ENCODE measurements at regions not wholly inside any gene's neighbourhood (a gene's known extent, or its start where the extent isn't known, plus 50 kb on each side); places are given as distances from the start of the nearest gene placed in this dataset.

- H3K27ac ChIP-seq (ENCODE audit: low read depth, low read length), result no peak overlapping the region
- DNase-seq (ENCODE audit: low read depth, low spot score), result no peak
- ChIA-PET CTCF (no interaction called here), POLR2A (no interaction called here)
- no peaks in the 10 kb centered on the region; the same call in 1 of the 2 replicates for H3K9me3 ChIP-seq (ENCODE audit: control insufficient read depth, insufficient read depth, low read length)
- no peaks in the 10 kb centered on the region for H3K27me3 ChIP-seq (ENCODE audit: control insufficient read depth, insufficient read depth, low read length)
- H3K4me3 ChIP-seq (ENCODE audit: low read depth, low read length), result no peak overlapping the region
- TF ChIP-seq CTCF (IDR thresholded peaks at IDR 0.05; ENCODE audit: low read depth, low read length), result no peak
Observed at GRCh38 chr10:55024713-55025112, 223.7 kb upstream of the PCDH15 start.

GRCh38 chr10:55019439-55019838, 218.4 kb upstream of the PCDH15 start:
- Histone ChIP-seq H3K9me3 (ENCODE audit: control insufficient read depth, insufficient read depth, low read length) (no peaks in the 10 kb centered on the region; the same call in 1 of the 2 replicates), H3K4me3 (ENCODE audit: low read depth, low read length) (no peak overlapping the region), H3K27me3 (ENCODE audit: control insufficient read depth, insufficient read depth, low read length) (no peaks in the 10 kb centered on the region), H3K27ac (ENCODE audit: low read depth, low read length) (no peak overlapping the region)
- CTCF ChIA-PET, result no interaction called here
- no peak for TF ChIP-seq CTCF (IDR thresholded peaks at IDR 0.05; ENCODE audit: low read depth, low read length)
- POLR2A ChIA-PET, result no interaction called here
- DNase-seq (ENCODE audit: low read depth, low spot score), result no peak

GRCh38 chr10:55013318-55013717, 212.3 kb upstream of the PCDH15 start:
- ChIA-PET CTCF (no interaction called here), POLR2A (no interaction called here)
- no peak for TF ChIP-seq CTCF (IDR thresholded peaks at IDR 0.05; ENCODE audit: low read depth, low read length)

GRCh38 chr10:55002420-55002819, 201.4 kb upstream of the PCDH15 start:
- H3K9me3 ChIP-seq (ENCODE audit: control insufficient read depth, insufficient read depth, low read length), result no peaks in the 10 kb centered on the region
- ChIA-PET CTCF (no interaction called here), POLR2A (no interaction called here)
- H3K4me3 ChIP-seq (ENCODE audit: low read depth, low read length), result no peak overlapping the region
- H3K27ac ChIP-seq (ENCODE audit: low read depth, low read length), result no peak overlapping the region
- no peak for TF ChIP-seq CTCF (IDR thresholded peaks at IDR 0.05; ENCODE audit: low read depth, low read length)
- no peaks in the 10 kb centered on the region for H3K27me3 ChIP-seq (ENCODE audit: control insufficient read depth, insufficient read depth, low read length)
- DNase-seq (ENCODE audit: low read depth, low spot score), result no peak

More at GRCh38 chr10:55013318-55013717, 212.3 kb upstream of the PCDH15 start:
- Histone ChIP-seq H3K27me3 (ENCODE audit: control insufficient read depth, insufficient read depth, low read length) (no peaks in the 10 kb centered on the region), H3K9me3 (ENCODE audit: control insufficient read depth, insufficient read depth, low read length) (no peaks in the 10 kb centered on the region), H3K4me3 (ENCODE audit: low read depth, low read length) (no peak overlapping the region), H3K27ac (ENCODE audit: low read depth, low read length) (no peak overlapping the region)
- DNase-seq (ENCODE audit: low read depth, low spot score), result no peak

GRCh38 chr10:55001422-55001821, 200.4 kb upstream of the PCDH15 start:
- ChIA-PET CTCF (no interaction called here), POLR2A (no interaction called here)
- Histone ChIP-seq H3K4me3 (ENCODE audit: low read depth, low read length) (no peak overlapping the region), H3K9me3 (ENCODE audit: control insufficient read depth, insufficient read depth, low read length) (no peaks in the 10 kb centered on the region), H3K27me3 (ENCODE audit: control insufficient read depth, insufficient read depth, low read length) (no peaks in the 10 kb centered on the region), H3K27ac (ENCODE audit: low read depth, low read length) (no peak overlapping the region)
- DNase-seq (ENCODE audit: low read depth, low spot score), result no peak
- no peak for TF ChIP-seq CTCF (IDR thresholded peaks at IDR 0.05; ENCODE audit: low read depth, low read length)
